ENCODE measurements at regions not wholly inside any gene's neighbourhood (a gene's known extent, or its start where the extent isn't known, plus 50 kb on each side); places are given as distances from the start of the nearest gene placed in this dataset.

DNA sequence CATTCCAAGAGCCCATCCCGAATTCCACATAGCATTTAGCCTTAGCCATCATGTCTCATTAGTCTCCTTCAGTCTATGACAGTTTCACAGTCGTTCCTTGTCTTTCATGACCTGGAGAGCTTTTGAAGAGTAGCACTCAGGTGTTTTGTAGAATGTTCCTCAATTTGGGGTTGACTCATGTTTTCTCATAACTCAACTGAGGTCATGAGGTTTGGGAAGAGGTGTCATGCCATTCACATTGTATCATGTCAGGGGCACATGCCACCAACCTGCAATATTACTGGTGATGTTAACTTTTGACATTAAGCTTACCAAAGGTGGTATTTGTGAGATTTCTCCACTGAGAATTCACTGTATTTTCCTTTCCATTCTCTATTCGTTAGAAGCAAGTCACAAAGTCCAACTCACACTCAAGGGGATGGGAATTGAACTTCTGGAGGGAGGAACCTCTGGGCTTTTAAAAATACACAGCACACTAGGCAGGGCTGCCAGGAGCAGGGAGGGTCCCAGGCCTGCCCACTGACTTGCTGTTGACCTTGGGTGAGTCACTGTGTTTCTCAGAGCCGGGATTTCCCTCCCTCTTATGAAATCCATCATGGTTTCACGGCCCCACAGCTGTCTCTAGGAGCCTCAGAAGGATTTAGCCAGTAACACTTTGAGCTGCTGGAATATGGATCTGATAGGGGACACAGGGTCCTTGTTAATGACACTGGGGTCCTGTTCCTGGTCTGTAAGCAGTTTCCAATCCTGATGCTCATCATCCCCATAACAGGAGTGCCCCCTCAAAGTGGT lies 74.4 kb upstream of the TCF7L2 start:
- peak; percentile 81 for DNase-seq
- peaks cover 8% of the 10 kb centered on the region for H3K9me3 ChIP-seq (ENCODE audit: control insufficient read depth, low read length)
- no peak overlapping the region for H3K23ac ChIP-seq (ENCODE audit: low read length in 2 of 2)
- H2AFZ ChIP-seq (ENCODE audit: low read depth, low read length), result no peak overlapping the region
- no peak overlapping the region for H3K27ac ChIP-seq (ENCODE audit: low read length, poor library complexity, severe bottlenecking)
- H2BK15ac ChIP-seq (ENCODE audit: low read depth, poor library complexity, severe bottlenecking), result no peak overlapping the region
- H3K9ac ChIP-seq (ENCODE audit: low read length), result no peak overlapping the region
- no peak overlapping the region for H2AK5ac ChIP-seq (ENCODE audit: low read length, severe bottlenecking)
- H3K79me1 ChIP-seq (replicated peaks; ENCODE audit: low read length, poor library complexity, severe bottlenecking), result no peaks in the 10 kb centered on the region
- H2BK5ac ChIP-seq (ENCODE audit: low read depth, low read length, poor library complexity, severe bottlenecking), result no peak overlapping the region
- no peak overlapping the region for H2BK12ac ChIP-seq (ENCODE audit: low read length in 2 of 2)
- no peak overlapping the region for H3K4me2 ChIP-seq (ENCODE audit: low read length, poor library complexity, severe bottlenecking)
- no peak overlapping the region for H2BK120ac ChIP-seq (ENCODE audit: low read depth, low read length)
- H3K18ac ChIP-seq (ENCODE audit: low read depth in 1 of 2, low read length in 2 of 2), result no peak overlapping the region
- no peak overlapping the region for H3K4me3 ChIP-seq (ENCODE audit: insufficient read depth in 1 of 2, low read depth in 1 of 2, low read length in 2 of 2)
- H3K4ac ChIP-seq (ENCODE audit: low read depth in 1 of 2, low read length in 2 of 2), result no peak overlapping the region
- H3K36me3 ChIP-seq (ENCODE audit: control insufficient read depth in 1 of 2, insufficient read depth in 2 of 2, low read depth in 1 of 2, low read length in 2 of 2), result no peaks in the 10 kb centered on the region
- H4K8ac ChIP-seq (ENCODE audit: low read length), result no peak overlapping the region
- no peak overlapping the region for H3K14ac ChIP-seq (ENCODE audit: low read length in 2 of 2)
- H3K27me3 ChIP-seq (ENCODE audit: control insufficient read depth in 1 of 2, insufficient read depth in 1 of 2, low read length in 2 of 2), result no peaks in the 10 kb centered on the region
- 64% methylated on average over 5 of the region's 5 CpGs for WGBS
- H3K4me1 ChIP-seq (ENCODE audit: control insufficient read depth, insufficient read depth, low read depth, low read length), result no peaks in the 10 kb centered on the region
- no peak overlapping the region for H4K91ac ChIP-seq (ENCODE audit: low read length)

DNA sequence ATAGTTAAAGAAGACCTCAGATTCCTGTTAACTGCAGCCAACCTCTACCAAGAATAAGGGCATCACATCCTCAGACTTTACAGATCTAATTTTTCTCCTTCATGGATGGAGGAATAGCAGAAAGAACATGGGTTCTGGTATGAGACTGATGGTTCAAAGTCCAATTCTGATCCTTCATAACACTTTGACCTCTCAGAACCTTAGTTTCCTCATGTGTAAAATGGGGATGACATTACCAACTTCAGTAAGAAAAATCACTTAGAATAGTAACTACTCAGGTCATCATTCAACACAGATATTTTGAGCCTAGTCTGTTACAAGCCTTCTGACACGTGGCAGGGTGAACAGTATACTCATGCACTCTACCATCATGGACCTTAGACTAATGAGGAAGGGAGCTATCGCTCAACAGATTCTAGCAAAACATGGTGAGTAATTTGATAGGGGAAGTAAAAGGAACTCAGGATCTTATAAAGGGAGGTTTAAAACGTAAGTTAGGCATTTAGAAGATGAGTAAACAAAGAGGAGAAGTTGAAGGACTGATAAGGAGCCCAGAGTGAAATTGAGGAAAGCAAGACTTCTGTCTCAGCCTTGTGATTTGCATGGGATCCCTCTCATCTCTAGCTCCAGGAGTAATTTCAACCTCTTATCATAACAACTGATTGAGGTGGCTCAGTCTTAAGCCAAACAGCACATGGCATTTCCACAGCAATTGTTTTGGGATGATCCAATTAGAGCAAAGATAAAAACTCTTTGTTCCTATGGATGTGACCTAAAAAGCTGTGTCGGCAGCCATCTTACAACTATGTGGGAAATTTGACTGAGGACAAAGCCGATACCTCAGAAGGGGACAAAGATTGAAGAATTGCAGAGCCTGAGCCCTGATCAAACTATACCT lies 69.2 kb upstream of the TCF7L2 start:
- Histone ChIP-seq H3K4ac (ENCODE audit: low read depth in 1 of 2, low read length in 2 of 2) (no peak overlapping the region), H3K9me3 (ENCODE audit: control insufficient read depth, low read length) (peaks cover 5% of the 10 kb centered on the region), H3K9ac (ENCODE audit: low read length) (no peak overlapping the region), H3K14ac (ENCODE audit: low read length in 2 of 2) (no peak overlapping the region), H2AK5ac (ENCODE audit: low read length, severe bottlenecking) (no peak overlapping the region), H4K8ac (ENCODE audit: low read length) (no peak overlapping the region), H3K18ac (ENCODE audit: low read depth in 1 of 2, low read length in 2 of 2) (no peak overlapping the region), H2BK15ac (ENCODE audit: low read depth, poor library complexity, severe bottlenecking) (no peak overlapping the region), H3K79me1 (replicated peaks; ENCODE audit: low read length, poor library complexity, severe bottlenecking) (no peaks in the 10 kb centered on the region), H2BK12ac (ENCODE audit: low read length in 2 of 2) (no peak overlapping the region), H3K4me1 (ENCODE audit: control insufficient read depth, insufficient read depth, low read depth, low read length) (no peaks in the 10 kb centered on the region), H4K91ac (ENCODE audit: low read length) (no peak overlapping the region), H3K27me3 (ENCODE audit: control insufficient read depth in 1 of 2, insufficient read depth in 1 of 2, low read length in 2 of 2) (peaks cover 0 to 4% of the 10 kb centered on the region in 2 experiments), H2AFZ (ENCODE audit: low read depth, low read length) (no peak overlapping the region), H2BK5ac (ENCODE audit: low read depth, low read length, poor library complexity, severe bottlenecking) (no peak overlapping the region), H3K4me2 (ENCODE audit: low read length, poor library complexity, severe bottlenecking) (no peak overlapping the region), H3K4me3 (ENCODE audit: insufficient read depth in 1 of 2, low read depth in 1 of 2, low read length in 2 of 2) (no peak overlapping the region), H3K23ac (ENCODE audit: low read length in 2 of 2) (no peak overlapping the region), H3K27ac (ENCODE audit: low read length, poor library complexity, severe bottlenecking) (no peak overlapping the region), H3K36me3 (ENCODE audit: control insufficient read depth in 1 of 2, insufficient read depth in 2 of 2, low read depth in 1 of 2, low read length in 2 of 2) (no peaks in the 10 kb centered on the region), H2BK120ac (ENCODE audit: low read depth, low read length) (no peak overlapping the region)
- 75% methylated on average over 4 of the region's 5 CpGs for WGBS
- no peak for DNase-seq

- H3K18ac ChIP-seq (ENCODE audit: low read depth in 1 of 2, low read length in 2 of 2), result no peak overlapping the region
Measured at GRCh38 chr10:112883360-112884178, 66.5 kb upstream of the TCF7L2 start.

GRCh38 chr10:112884179-112884504 lies 65.9 kb upstream of the TCF7L2 start:
- no peak for DNase-seq
- H2BK5ac ChIP-seq (ENCODE audit: low read depth, low read length, poor library complexity, severe bottlenecking), result no peak overlapping the region
- no peak overlapping the region for H3K18ac ChIP-seq (ENCODE audit: low read depth in 1 of 2, low read length in 2 of 2)

More at GRCh38 chr10:112883360-112884178, 66.5 kb upstream of the TCF7L2 start:
- Histone ChIP-seq H3K23ac (ENCODE audit: low read length in 2 of 2) (no peak overlapping the region), H3K4me1 (ENCODE audit: control insufficient read depth, insufficient read depth, low read depth, low read length) (no peaks in the 10 kb centered on the region), H2BK120ac (ENCODE audit: low read depth, low read length) (no peak overlapping the region), H3K79me1 (replicated peaks; ENCODE audit: low read length, poor library complexity, severe bottlenecking) (no peaks in the 10 kb centered on the region), H3K27ac (ENCODE audit: low read length, poor library complexity, severe bottlenecking) (no peak overlapping the region), H2BK5ac (ENCODE audit: low read depth, low read length, poor library complexity, severe bottlenecking) (no peak overlapping the region), H2BK12ac (ENCODE audit: low read length in 2 of 2) (no peak overlapping the region), H3K9me3 (ENCODE audit: control insufficient read depth, low read length) (peaks cover 5% of the 10 kb centered on the region), H3K27me3 (ENCODE audit: control insufficient read depth in 1 of 2, insufficient read depth in 1 of 2, low read length in 2 of 2) (peaks cover 0 to 7% of the 10 kb centered on the region in 2 experiments), H3K9ac (ENCODE audit: low read length) (no peak overlapping the region), H3K4me2 (ENCODE audit: low read length, poor library complexity, severe bottlenecking) (no peak overlapping the region), H3K4me3 (ENCODE audit: insufficient read depth in 1 of 2, low read depth in 1 of 2, low read length in 2 of 2) (no peak overlapping the region), H2AK5ac (ENCODE audit: low read length, severe bottlenecking) (no peak overlapping the region), H3K14ac (ENCODE audit: low read length in 2 of 2) (no peak overlapping the region), H3K36me3 (ENCODE audit: control insufficient read depth in 1 of 2, insufficient read depth in 2 of 2, low read depth in 1 of 2, low read length in 2 of 2) (no peaks in the 10 kb centered on the region), H2BK15ac (ENCODE audit: low read depth, poor library complexity, severe bottlenecking) (no peak overlapping the region), H3K4ac (ENCODE audit: low read depth in 1 of 2, low read length in 2 of 2) (no peak overlapping the region), H2AFZ (ENCODE audit: low read depth, low read length) (no peak overlapping the region), H4K8ac (ENCODE audit: low read length) (no peak overlapping the region), H4K91ac (ENCODE audit: low read length) (no peak overlapping the region)
- WGBS, result 92% methylated on average over 5 of the region's 5 CpGs
- no peak for DNase-seq

More at GRCh38 chr10:112884179-112884504, 65.9 kb upstream of the TCF7L2 start:
- H3K4me2 ChIP-seq (ENCODE audit: low read length, poor library complexity, severe bottlenecking), result no peak overlapping the region
- H3K27me3 ChIP-seq (ENCODE audit: control insufficient read depth in 1 of 2, insufficient read depth in 1 of 2, low read length in 2 of 2), result peaks cover 0 to 7% of the 10 kb centered on the region in 2 experiments
- H3K9ac ChIP-seq (ENCODE audit: low read length), result no peak overlapping the region
- H3K36me3 ChIP-seq (ENCODE audit: control insufficient read depth in 1 of 2, insufficient read depth in 2 of 2, low read depth in 1 of 2, low read length in 2 of 2), result no peaks in the 10 kb centered on the region
- H3K9me3 ChIP-seq (ENCODE audit: control insufficient read depth, low read length), result peaks cover 5% of the 10 kb centered on the region
- H3K79me1 ChIP-seq (replicated peaks; ENCODE audit: low read length, poor library complexity, severe bottlenecking), result no peaks in the 10 kb centered on the region
- H3K23ac ChIP-seq (ENCODE audit: low read length in 2 of 2), result no peak overlapping the region
- H2AK5ac ChIP-seq (ENCODE audit: low read length, severe bottlenecking), result no peak overlapping the region
- H2BK12ac ChIP-seq (ENCODE audit: low read length in 2 of 2), result no peak overlapping the region
- H4K8ac ChIP-seq (ENCODE audit: low read length), result no peak overlapping the region
- H3K4me3 ChIP-seq (ENCODE audit: insufficient read depth in 1 of 2, low read depth in 1 of 2, low read length in 2 of 2), result no peak overlapping the region
- no peak overlapping the region for H4K91ac ChIP-seq (ENCODE audit: low read length)
- H3K4me1 ChIP-seq (ENCODE audit: control insufficient read depth, insufficient read depth, low read depth, low read length), result no peaks in the 10 kb centered on the region
- no peak overlapping the region for H3K4ac ChIP-seq (ENCODE audit: low read depth in 1 of 2, low read length in 2 of 2)
- H2BK120ac ChIP-seq (ENCODE audit: low read depth, low read length), result no peak overlapping the region
- H2AFZ ChIP-seq (ENCODE audit: low read depth, low read length), result no peak overlapping the region
- no peak overlapping the region for H3K27ac ChIP-seq (ENCODE audit: low read length, poor library complexity, severe bottlenecking)
- no peak overlapping the region for H3K14ac ChIP-seq (ENCODE audit: low read length in 2 of 2)
- no peak overlapping the region for H2BK15ac ChIP-seq (ENCODE audit: low read depth, poor library complexity, severe bottlenecking)

Measured in mesenchymal stem cell (in vitro differentiated cells and primary cell).